SW480 (cell line): ENCODE measurements at regions not wholly inside any gene's neighbourhood (a gene's known extent, or its start where the extent isn't known, plus 50 kb on each side); places are given as distances from the start of the nearest gene placed in this dataset.

Experiments used
- DNase-seq: peaks from one replicate; pipeline ENCODE4 v3.0.0-alpha.2; 2016; ENCODE audit warnings: low spot score

DNA sequence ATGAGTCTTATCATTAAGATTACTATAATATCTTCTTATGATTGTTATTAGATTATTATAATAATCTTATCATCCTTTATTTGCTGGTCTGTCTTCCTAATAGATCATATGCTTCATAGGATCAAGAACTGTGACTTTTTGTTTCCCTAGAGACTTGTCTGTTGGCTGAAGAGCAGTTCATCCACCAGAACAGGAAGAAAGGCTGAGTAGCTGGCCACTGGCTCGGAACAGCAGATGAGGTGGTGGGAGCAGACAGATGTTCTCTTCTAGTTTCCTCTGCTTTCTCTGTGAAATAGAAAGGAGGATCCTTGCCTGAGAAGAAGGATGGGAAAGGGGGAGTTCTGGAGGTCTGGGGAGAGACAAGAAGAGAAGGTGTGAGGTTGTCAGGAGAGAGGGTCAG is 120.0 kb downstream of the CCNA1 start:
- DNase-seq, result no peak

DNA sequence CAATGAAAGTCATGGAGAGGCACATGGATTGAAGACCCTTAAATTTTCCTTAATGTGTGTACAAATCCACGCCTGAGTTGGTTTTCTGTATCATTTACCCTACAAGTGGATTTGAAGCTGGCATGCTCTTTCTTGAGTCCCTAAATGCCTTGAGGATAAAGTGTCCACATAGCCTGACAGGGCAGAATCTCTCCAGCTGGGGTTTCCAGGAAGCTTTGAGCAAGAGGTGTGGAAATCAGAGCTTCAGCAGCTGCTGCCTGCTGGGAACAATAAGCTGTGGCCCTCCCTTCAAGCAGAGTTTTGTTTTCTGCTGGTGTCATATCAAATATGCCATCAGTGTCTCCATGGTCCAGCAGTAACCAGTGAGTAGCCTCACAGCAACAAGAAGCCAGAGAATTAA is 120.3 kb upstream of the SERTM1 start:
- no peak for DNase-seq

GRCh38 chr13:36555151-36555986 is 118.5 kb upstream of the SERTM1 start:
- DNase-seq, result no peak

- DNase-seq, result no peak
Measured at GRCh38 chr13:36559375-36559774, 114.4 kb upstream of the SERTM1 start.

DNA sequence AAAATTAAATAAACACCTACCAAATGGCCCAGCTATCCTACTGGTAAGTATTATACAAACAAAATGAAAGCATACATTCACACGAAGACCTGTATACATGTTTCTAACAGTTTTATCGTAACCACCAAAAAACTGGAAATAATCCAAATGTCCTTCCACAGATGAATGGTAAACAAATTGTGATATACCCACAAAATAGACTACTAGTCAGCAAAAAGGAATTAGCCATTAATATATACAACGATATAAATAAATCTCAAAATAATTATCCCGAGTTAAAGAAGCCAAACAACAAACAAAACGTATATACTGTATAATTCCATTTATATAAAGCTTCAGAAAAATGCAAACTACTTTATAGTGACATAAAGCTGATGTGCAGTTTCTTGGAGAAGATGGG is 106.3 kb upstream of the SERTM1 start:
- no peak for DNase-seq

- DNase-seq, result no peak
Measured at GRCh38 chr13:36570489-36570888, 103.3 kb upstream of the SERTM1 start.

- DNase-seq, result no peak
Measured at GRCh38 chr13:36571444-36571843, 102.4 kb upstream of the SERTM1 start.

DNA sequence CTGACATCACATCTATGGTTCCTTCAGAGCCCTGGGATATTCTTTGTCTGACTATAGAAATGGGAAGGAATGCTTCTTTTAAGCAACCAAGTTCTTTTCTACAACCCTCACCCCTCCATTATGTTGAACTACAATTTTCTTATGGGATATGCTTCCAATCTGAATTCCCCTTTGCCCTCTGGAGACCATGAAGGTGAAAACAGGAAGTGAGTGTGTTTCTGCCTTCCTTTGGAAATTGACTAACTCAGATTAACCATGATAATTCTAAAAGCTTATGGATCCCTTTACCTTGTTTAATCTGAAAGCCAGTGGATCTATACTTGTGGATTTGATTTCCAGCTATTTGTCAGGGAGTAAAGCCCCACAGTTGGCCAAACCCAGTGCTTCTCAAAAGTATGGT is 90.8 kb upstream of the SERTM1 start:
- no peak for DNase-seq

GRCh38 chr13:36599641-36600040 is 74.2 kb upstream of the SERTM1 start:
- DNase-seq, result no peak

DNA sequence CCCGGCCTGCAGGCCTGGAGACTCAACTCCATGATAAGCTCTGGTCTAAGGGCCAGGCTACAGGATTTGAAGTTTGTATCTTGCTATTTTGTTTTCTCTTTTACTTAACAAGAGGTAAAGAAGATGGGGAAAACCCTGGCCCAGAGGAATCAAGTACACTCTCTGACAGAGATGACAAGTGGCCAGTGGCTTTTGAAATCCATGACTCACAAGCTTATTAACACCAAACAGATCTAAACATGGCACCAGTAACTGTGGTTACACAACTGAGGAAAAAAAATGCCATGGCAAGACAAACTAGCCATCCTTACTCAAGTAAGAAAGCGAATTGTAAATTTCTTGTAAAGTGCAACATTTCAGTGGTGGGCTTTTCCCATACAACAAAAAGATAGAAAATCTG is 72.6 kb upstream of the SERTM1 start:
- DNase-seq, result no peak

DNA sequence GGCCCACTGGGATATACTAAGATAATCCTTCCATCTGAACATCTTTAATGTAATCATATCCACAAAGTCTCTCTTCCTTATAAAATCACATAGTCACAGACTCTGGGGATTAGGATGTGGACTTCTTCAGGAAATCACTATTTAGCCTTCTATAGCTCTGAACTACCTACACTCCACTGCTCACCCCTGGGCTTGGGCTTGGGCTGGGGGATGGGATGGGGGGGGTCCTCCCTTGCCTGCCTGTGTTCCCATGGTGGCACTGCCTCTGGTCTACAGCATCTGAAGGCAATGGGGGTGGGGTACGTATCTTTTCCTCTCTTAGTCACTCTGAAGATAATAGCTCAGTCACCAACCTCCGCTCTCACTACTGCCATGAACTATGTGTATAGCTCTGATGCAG is 67.8 kb upstream of the SERTM1 start:
- no peak for DNase-seq

GRCh38 chr13:36608474-36608873 is 65.3 kb upstream of the SERTM1 start:
- DNase-seq, result no peak

GRCh38 chr13:36612230-36612629 is 61.6 kb upstream of the SERTM1 start:
- no peak for DNase-seq

DNA sequence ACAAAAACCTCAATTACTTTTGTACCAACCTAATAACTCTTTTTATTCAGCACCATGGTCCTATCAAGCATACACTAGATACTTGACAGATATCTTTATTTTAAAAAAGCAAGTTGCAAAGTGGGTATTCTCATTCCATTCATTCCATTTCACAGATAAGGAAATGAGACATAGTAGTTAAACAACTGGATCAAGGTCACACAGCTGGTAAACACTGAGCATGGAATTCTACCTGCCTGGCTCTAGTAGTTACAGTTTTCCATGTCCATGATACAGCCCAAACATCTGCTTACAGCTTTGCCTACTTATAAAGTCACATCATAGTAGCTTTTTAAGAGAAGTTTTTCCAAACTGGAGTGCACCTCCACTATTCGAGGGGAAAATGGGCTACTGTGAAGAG is 57.1 kb upstream of the SERTM1 start:
- no peak for DNase-seq

- no peak for DNase-seq
Measured at GRCh38 chr13:36619535-36619934, 54.3 kb upstream of the SERTM1 start.
